Loucy (cell line): ENCODE measurements at regions not wholly inside any gene's neighbourhood (a gene's known extent, or its start where the extent isn't known, plus 50 kb on each side); places are given as distances from the start of the nearest gene placed in this dataset.
"Not testable (repeated sequence)": the region's sequence is repeated elsewhere in the genome, so short reads cannot be mapped to it uniquely, and the experiment has no call there.

Experiments used
- CTCF ChIP-seq: fragments of 200-600 bp; sonication (generic); conservative IDR thresholded peaks from 2 replicates; pipeline ENCODE4 v1.5.1; 2014; ENCODE audit warnings: mild to moderate bottlenecking, antibody characterized with exemption, low read length
- EZH2phosphoT487 ChIP-seq: fragments of 200-600 bp; IDR thresholded peaks from 2 replicates; pipeline ENCODE4 v1.6.1; 2018; ENCODE audit warnings: antibody characterized with exemption, mild to moderate bottlenecking, moderate library complexity, borderline replicate concordance

- TF ChIP-seq CTCF, EZH2phosphoT487: not testable (repeated sequence)
Observed at GRCh38 chr13:88852293-88852692, 1181.1 kb downstream of the SLITRK5 start.
